Panc1 (cell line): ENCODE measurements at regions not wholly inside any gene's neighbourhood (a gene's known extent, or its start where the extent isn't known, plus 50 kb on each side); places are given as distances from the start of the nearest gene placed in this dataset.

ENCODE experiments used
- ATAC-seq: fragments of 200-7000 bp; cut with Tn5 transposase; 2 replicates; pipeline ENCODE4 v1.9.1; 2020; ENCODE audit warnings: mild to moderate bottlenecking, moderate library complexity
- BruUV-seq: library from RNA; stranded (reverse); fragments of 400-500 nt; replicated peaks from 2 replicates; lab custom pipeline; 2021; lab: Mats Ljungman, UMichigan
- CTCF ChIA-PET: fragments of 300-600 bp; sonication (Branson Sonifier 250); formaldehyde crosslinking; loops from one replicate; lab custom pipeline; 2022; ENCODE audit warnings: antibody characterized with exemption; lab: Charles Lee
- POLR2A ChIA-PET: fragments of 300-600 bp; sonication (Branson Sonifier 250); formaldehyde crosslinking; loops from one replicate; lab custom pipeline; 2022; ENCODE audit warnings: antibody characterized with exemption; lab: Charles Lee
- DNase-seq: peaks from one replicate; pipeline ENCODE4 v3.0.0-alpha.2; 2010; ENCODE audit warnings: low read depth, low spot score
- H3K27ac ChIP-seq: 2 replicates; pipeline ENCODE4 v1.5.1; 2011; ENCODE audit warnings: mild to moderate bottlenecking, low read length, inconsistent platforms
- H3K27me3 ChIP-seq: fragments of 200-500 bp; sonication (Bioruptor generic); 2 replicates; pipeline ENCODE4 v1.6.0; 2014; ENCODE audit warnings: low read length, inconsistent platforms; ENCODE audit not compliant: control insufficient read depth, insufficient read depth
- H3K36me3 ChIP-seq: fragments of 200-500 bp; sonication (Bioruptor generic); 2 replicates; pipeline ENCODE4 v1.5.1; 2014; ENCODE audit warnings: inconsistent platforms, mild to moderate bottlenecking, low read length, moderate library complexity; ENCODE audit not compliant: control insufficient read depth, insufficient read depth
- H3K4me1 ChIP-seq: 2 replicates; pipeline ENCODE4 v1.5.1; 2011; ENCODE audit warnings: inconsistent platforms, mild to moderate bottlenecking, low read length, moderate library complexity; ENCODE audit not compliant: control insufficient read depth, insufficient read depth
- H3K4me3 ChIP-seq, 2 experiments: 2 replicates each; pipeline ENCODE4 v1.5.1; 2011 to 2012; ENCODE audit warnings: low read depth in 2 of 2, low read length in 2 of 2, mild to moderate bottlenecking in 2 of 2, inconsistent platforms in 1 of 2, moderate library complexity in 1 of 2
- H3K9me3 ChIP-seq: fragments of 200-500 bp; sonication (Bioruptor generic); 2 replicates; pipeline ENCODE4 v1.5.1; 2014; ENCODE audit warnings: low read depth, mild to moderate bottlenecking, inconsistent platforms, low read length, moderate library complexity; ENCODE audit not compliant: control insufficient read depth, insufficient read depth
- POLR2AphosphoS5 ChIP-seq: IDR thresholded peaks from 2 replicates; pipeline ENCODE4 v1.6.1; 2012; ENCODE audit warnings: mild to moderate bottlenecking, low read depth, low read length, moderate library complexity
- SIN3A ChIP-seq: IDR thresholded peaks from 2 replicates; pipeline ENCODE4 v1.6.1; 2012; ENCODE audit warnings: low read depth, mild to moderate bottlenecking, low read length, moderate library complexity, borderline replicate concordance; ENCODE audit not compliant: insufficient read depth
- TCF7L2 ChIP-seq: IDR thresholded peaks from 2 replicates; pipeline ENCODE4 v1.6.1; 2011; ENCODE audit warnings: mild to moderate bottlenecking, low read depth, low read length, inconsistent platforms
- in situ Hi-C: cut with HindIII; loops from 2 replicates; pipeline ENCODE4 v1.10.0; 2016; ENCODE audit warnings: low sequenced_read_pairs, low pct_unique_long_range_greater_than_20kb
- intact Hi-C: fragments of 100-400 bp; cut with micrococcal nuclease; formaldehyde crosslinking; loops from one replicate; pipeline ENCODE4 v1.10.0; 2022; ENCODE audit not compliant: unreplicated experiment
- TF ChIP-seq, protein P1 (sequence below), 2 experiments: IDR thresholded peaks; 2 replicates each; pipeline ENCODE4 v1.6.1; 2011 to 2012; ENCODE audit warnings: low read depth in 2 of 2, control low read depth in 1 of 2, low read length in 1 of 2, mild to moderate bottlenecking in 1 of 2, moderate library complexity in 1 of 2; ENCODE audit not compliant: insufficient read depth in 1 of 2
- TF ChIP-seq, protein P2 (sequence below): fragments of 450-650 bp; IDR thresholded peaks from 2 replicates; pipeline ENCODE4 v1.5.1; 2017; ENCODE audit warnings: mild to moderate bottlenecking

DNA sequence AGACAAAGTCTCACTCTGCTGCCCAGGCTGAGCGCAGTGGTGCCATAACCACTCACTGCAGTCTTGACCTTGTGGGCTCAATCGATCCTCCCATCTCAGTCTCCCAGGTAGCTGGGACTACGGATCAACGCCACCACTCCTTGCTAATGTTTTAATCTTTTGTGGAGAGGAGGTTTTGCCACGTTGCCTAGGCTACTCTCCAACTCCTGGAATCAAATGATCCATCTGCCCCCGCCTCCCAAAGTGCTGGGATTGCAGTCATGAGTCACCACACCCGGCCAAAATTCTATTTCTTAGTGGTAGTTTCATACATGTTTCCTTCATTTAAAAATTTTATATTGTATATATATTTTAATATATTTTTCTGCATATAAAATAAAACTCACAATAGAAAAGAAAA lies 125.8 kb upstream of the CLNK start:
- Histone ChIP-seq H3K9me3 (no peaks in the 10 kb centered on the region; the same call in 1 of the 2 replicates), H3K4me3 (no peak overlapping the region), H3K27me3 (no peaks in the 10 kb centered on the region), H3K27ac (no peak overlapping the region), H3K4me1 (no peaks in the 10 kb centered on the region), H3K36me3 (no peaks in the 10 kb centered on the region)
- DNase-seq, result no peak
- no peak for ATAC-seq
- in situ Hi-C loops (no loop called here), intact Hi-C loops (no loop called here)
- BruUV-seq, result no TSS peak
- TF ChIP-seq POLR2AphosphoS5, result no peak
- TF ChIP-seq, protein P1, sequence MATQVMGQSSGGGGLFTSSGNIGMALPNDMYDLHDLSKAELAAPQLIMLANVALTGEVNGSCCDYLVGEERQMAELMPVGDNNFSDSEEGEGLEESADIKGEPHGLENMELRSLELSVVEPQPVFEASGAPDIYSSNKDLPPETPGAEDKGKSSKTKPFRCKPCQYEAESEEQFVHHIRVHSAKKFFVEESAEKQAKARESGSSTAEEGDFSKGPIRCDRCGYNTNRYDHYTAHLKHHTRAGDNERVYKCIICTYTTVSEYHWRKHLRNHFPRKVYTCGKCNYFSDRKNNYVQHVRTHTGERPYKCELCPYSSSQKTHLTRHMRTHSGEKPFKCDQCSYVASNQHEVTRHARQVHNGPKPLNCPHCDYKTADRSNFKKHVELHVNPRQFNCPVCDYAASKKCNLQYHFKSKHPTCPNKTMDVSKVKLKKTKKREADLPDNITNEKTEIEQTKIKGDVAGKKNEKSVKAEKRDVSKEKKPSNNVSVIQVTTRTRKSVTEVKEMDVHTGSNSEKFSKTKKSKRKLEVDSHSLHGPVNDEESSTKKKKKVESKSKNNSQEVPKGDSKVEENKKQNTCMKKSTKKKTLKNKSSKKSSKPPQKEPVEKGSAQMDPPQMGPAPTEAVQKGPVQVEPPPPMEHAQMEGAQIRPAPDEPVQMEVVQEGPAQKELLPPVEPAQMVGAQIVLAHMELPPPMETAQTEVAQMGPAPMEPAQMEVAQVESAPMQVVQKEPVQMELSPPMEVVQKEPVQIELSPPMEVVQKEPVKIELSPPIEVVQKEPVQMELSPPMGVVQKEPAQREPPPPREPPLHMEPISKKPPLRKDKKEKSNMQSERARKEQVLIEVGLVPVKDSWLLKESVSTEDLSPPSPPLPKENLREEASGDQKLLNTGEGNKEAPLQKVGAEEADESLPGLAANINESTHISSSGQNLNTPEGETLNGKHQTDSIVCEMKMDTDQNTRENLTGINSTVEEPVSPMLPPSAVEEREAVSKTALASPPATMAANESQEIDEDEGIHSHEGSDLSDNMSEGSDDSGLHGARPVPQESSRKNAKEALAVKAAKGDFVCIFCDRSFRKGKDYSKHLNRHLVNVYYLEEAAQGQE (IDR thresholded peaks at IDR 0.05; ENCODE audit: insufficient read depth in 1 of 2, low read depth in 2 of 2, low read length in 1 of 2), result no peak
- TF ChIP-seq TCF7L2, result no peak
- TF ChIP-seq SIN3A, result no peak
- TF ChIP-seq, protein P2, sequence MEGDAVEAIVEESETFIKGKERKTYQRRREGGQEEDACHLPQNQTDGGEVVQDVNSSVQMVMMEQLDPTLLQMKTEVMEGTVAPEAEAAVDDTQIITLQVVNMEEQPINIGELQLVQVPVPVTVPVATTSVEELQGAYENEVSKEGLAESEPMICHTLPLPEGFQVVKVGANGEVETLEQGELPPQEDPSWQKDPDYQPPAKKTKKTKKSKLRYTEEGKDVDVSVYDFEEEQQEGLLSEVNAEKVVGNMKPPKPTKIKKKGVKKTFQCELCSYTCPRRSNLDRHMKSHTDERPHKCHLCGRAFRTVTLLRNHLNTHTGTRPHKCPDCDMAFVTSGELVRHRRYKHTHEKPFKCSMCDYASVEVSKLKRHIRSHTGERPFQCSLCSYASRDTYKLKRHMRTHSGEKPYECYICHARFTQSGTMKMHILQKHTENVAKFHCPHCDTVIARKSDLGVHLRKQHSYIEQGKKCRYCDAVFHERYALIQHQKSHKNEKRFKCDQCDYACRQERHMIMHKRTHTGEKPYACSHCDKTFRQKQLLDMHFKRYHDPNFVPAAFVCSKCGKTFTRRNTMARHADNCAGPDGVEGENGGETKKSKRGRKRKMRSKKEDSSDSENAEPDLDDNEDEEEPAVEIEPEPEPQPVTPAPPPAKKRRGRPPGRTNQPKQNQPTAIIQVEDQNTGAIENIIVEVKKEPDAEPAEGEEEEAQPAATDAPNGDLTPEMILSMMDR, result no peak
- ChIA-PET CTCF (no interaction called here), POLR2A (no interaction called here)

DNA sequence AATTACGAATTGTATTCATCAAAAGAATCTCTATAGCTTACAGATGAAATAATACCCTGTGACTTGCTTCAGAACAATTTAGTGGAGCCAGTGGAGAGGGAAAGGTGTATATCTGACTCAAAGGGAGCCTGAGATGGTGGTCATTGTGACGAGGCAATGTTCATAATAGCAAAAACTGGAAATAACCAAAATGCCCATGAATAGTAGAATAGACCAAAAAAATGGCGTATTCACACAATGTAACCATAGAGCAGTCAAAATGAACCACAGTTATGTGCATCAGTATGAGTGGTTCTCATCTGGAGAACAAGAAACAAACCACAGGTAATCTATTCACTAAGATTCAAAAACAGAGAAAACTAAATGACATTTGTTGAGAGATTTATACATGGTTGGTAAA lies 125.3 kb upstream of the CLNK start:
- Histone ChIP-seq H3K4me1 (no peaks in the 10 kb centered on the region), H3K4me3 (no peak overlapping the region), H3K9me3 (no peaks in the 10 kb centered on the region; the same call in 1 of the 2 replicates), H3K36me3 (no peaks in the 10 kb centered on the region), H3K27ac (no peak overlapping the region), H3K27me3 (no peaks in the 10 kb centered on the region)
- ChIA-PET CTCF (no interaction called here), POLR2A (no interaction called here)
- no TSS peak for BruUV-seq
- ATAC-seq, result no peak
- intact Hi-C loops (no loop called here), in situ Hi-C loops (no loop called here)
- DNase-seq, result no peak
- TF ChIP-seq POLR2AphosphoS5 (no peak), SIN3A (no peak), TCF7L2 (no peak)
- TF ChIP-seq, protein P1 (IDR thresholded peaks at IDR 0.05; ENCODE audit: insufficient read depth in 1 of 2, low read depth in 2 of 2, low read length in 1 of 2), result no peak
- TF ChIP-seq, protein P2, result no peak
